ENCODE measurements at regions not wholly inside any gene's neighbourhood (a gene's known extent, or its start where the extent isn't known, plus 50 kb on each side); places are given as distances from the start of the nearest gene placed in this dataset.

- DNase-seq (ENCODE audit: low read depth), result no peak
Measured at GRCh38 chrX:39289827-39290226, 488.6 kb downstream of the MID1IP1 start.

- DNase-seq (ENCODE audit: low read depth), result no peak
Measured at GRCh38 chrX:39293203-39293602, 491.9 kb downstream of the MID1IP1 start.

GRCh38 chrX:39296472-39296871, 495.2 kb downstream of the MID1IP1 start:
- no peak for DNase-seq (ENCODE audit: low read depth)

GRCh38 chrX:39298821-39299220, 497.6 kb downstream of the MID1IP1 start:
- DNase-seq (ENCODE audit: low read depth), result no peak

- DNase-seq (ENCODE audit: low read depth), result no peak
Measured at GRCh38 chrX:39299615-39300014, 498.4 kb downstream of the MID1IP1 start.

GRCh38 chrX:39301036-39301435, 499.8 kb downstream of the MID1IP1 start:
- DNase-seq (ENCODE audit: low read depth), result no peak

GRCh38 chrX:39302838-39303237, 501.6 kb downstream of the MID1IP1 start:
- no peak for DNase-seq (ENCODE audit: low read depth)

- DNase-seq (ENCODE audit: low read depth), result no peak
Measured at GRCh38 chrX:39304746-39305145, 503.5 kb downstream of the MID1IP1 start.

- DNase-seq (ENCODE audit: low read depth), result no peak
Measured at GRCh38 chrX:39307488-39307887, 506.2 kb downstream of the MID1IP1 start.

- peak; percentile 28 for DNase-seq (ENCODE audit: low read depth)
Measured at GRCh38 chrX:39308126-39308525, 506.9 kb downstream of the MID1IP1 start.

GRCh38 chrX:39309018-39309635, 507.9 kb downstream of the MID1IP1 start:
- DNase-seq (ENCODE audit: low read depth), result peak; percentile 76

GRCh38 chrX:39309721-39310152, 508.5 kb downstream of the MID1IP1 start:
- DNase-seq (ENCODE audit: low read depth), result peak; percentile 58

- no peak for DNase-seq (ENCODE audit: low read depth)
Measured at GRCh38 chrX:39310891-39311290, 509.6 kb downstream of the MID1IP1 start.

GRCh38 chrX:39311646-39312045, 510.4 kb downstream of the MID1IP1 start:
- no peak for DNase-seq (ENCODE audit: low read depth)

GRCh38 chrX:39313146-39313545, 511.9 kb downstream of the MID1IP1 start:
- no peak for DNase-seq (ENCODE audit: low read depth)

GRCh38 chrX:39318506-39319343, 517.5 kb downstream of the MID1IP1 start:
- no peak for DNase-seq (ENCODE audit: low read depth)

GRCh38 chrX:39320165-39320564, 518.9 kb downstream of the MID1IP1 start:
- DNase-seq (ENCODE audit: low read depth), result no peak

GRCh38 chrX:39322496-39322895, 521.2 kb downstream of the MID1IP1 start:
- DNase-seq (ENCODE audit: low read depth), result no peak

- no peak for DNase-seq (ENCODE audit: low read depth)
Measured at GRCh38 chrX:39324233-39324930, 523.1 kb downstream of the MID1IP1 start.

- DNase-seq (ENCODE audit: low read depth), result no peak
Measured at GRCh38 chrX:39327255-39327654, 526.0 kb downstream of the MID1IP1 start.

- DNase-seq (ENCODE audit: low read depth), result no peak
Measured at GRCh38 chrX:39327705-39328104, 526.4 kb downstream of the MID1IP1 start.

GRCh38 chrX:39328661-39329060, 527.4 kb downstream of the MID1IP1 start:
- no peak for DNase-seq (ENCODE audit: low read depth)

Measured in iris pigment epithelial cell (primary cell).